Osteoblast (primary cell): ENCODE measurements at regions not wholly inside any gene's neighbourhood (a gene's known extent, or its start where the extent isn't known, plus 50 kb on each side); places are given as distances from the start of the nearest gene placed in this dataset.

Experiments
- DNase-seq: peaks from one replicate; pipeline ENCODE4 v3.0.0; 2011; ENCODE audit warnings: low spot score, mixed read lengths; ENCODE audit not compliant: insufficient read length; ENCODE audit errors: missing footprints
- H2AFZ ChIP-seq: 2 replicates; pipeline ENCODE4 v1.6.0; 2011; ENCODE audit warnings: mild to moderate bottlenecking, low read length
- H3K27ac ChIP-seq: 2 replicates; pipeline ENCODE4 v1.5.1; 2011; ENCODE audit warnings: mild to moderate bottlenecking, low read depth, low read length, moderate library complexity
- H3K27me3 ChIP-seq: 2 replicates; pipeline ENCODE4 v1.6.0; 2012; ENCODE audit warnings: mild to moderate bottlenecking, control low read depth, inconsistent platforms, low read length, moderate library complexity; ENCODE audit not compliant: insufficient read depth
- H3K36me3 ChIP-seq: 2 replicates; pipeline ENCODE4 v1.5.1; 2011; ENCODE audit warnings: mild to moderate bottlenecking, low read length, control low read depth, moderate library complexity; ENCODE audit not compliant: insufficient read depth
- H3K4me1 ChIP-seq: 2 replicates; pipeline ENCODE4 v1.5.1; 2011; ENCODE audit warnings: mild to moderate bottlenecking, low read length, control low read depth, moderate library complexity; ENCODE audit not compliant: insufficient read depth
- H3K4me2 ChIP-seq: 2 replicates; pipeline ENCODE4 v1.6.0; 2011; ENCODE audit warnings: mild to moderate bottlenecking, low read length; ENCODE audit not compliant: insufficient read depth
- H3K4me3 ChIP-seq: fragments of 200-600 bp; sonication (generic); 3 replicates; pipeline ENCODE4 v1.5.1; 2012; ENCODE audit warnings: mild to moderate bottlenecking, low read length, inconsistent platforms; ENCODE audit not compliant: insufficient read depth
- H3K79me2 ChIP-seq: 2 replicates; pipeline ENCODE4 v1.6.0; 2012; ENCODE audit warnings: mild to moderate bottlenecking, low read length, control low read depth, inconsistent platforms; ENCODE audit not compliant: insufficient read depth
- H3K9me3 ChIP-seq: 2 replicates; pipeline ENCODE4 v1.5.1; 2011; ENCODE audit warnings: low read depth, low read length, control low read depth
- H4K20me1 ChIP-seq: 2 replicates; pipeline ENCODE4 v1.6.0; 2012; ENCODE audit warnings: mild to moderate bottlenecking, low read length, control low read depth; ENCODE audit not compliant: insufficient read depth
- TF ChIP-seq, protein P1 (sequence below): IDR thresholded peaks from 2 replicates; pipeline ENCODE4 v1.5.1; 2011; ENCODE audit warnings: mild to moderate bottlenecking, low read depth, low read length, moderate library complexity; ENCODE audit errors: extremely low read depth

DNA sequence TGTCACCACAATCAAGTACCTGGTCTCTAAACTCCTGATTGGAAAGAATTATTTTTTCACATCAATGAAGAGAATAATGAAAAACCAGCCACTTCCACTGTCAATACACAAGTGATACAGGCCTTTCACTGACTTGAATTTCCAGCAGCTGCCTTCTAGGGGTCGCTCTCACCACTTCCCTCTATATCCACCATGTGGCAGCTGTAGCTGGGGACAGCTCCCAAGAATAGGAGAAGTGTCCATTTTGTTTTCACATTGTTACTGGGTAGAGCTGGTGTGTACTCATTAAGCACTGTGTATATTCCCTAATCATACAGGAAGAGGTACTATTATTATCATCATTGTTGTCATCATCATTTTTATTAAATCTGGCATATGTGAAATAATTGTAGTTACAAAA is 438.4 kb upstream of the SPTLC3 start:
- H3K36me3 ChIP-seq, result no peaks in the 10 kb centered on the region
- no peaks in the 10 kb centered on the region for H3K9me3 ChIP-seq
- H2AFZ ChIP-seq, result no peak overlapping the region
- no peak overlapping the region for H3K4me2 ChIP-seq
- H3K4me3 ChIP-seq, result no peak overlapping the region
- H3K27me3 ChIP-seq, result no peaks in the 10 kb centered on the region
- no peaks in the 10 kb centered on the region for H3K79me2 ChIP-seq
- no peaks in the 10 kb centered on the region for H4K20me1 ChIP-seq
- no peaks in the 10 kb centered on the region for H3K4me1 ChIP-seq
- DNase-seq, result peak; percentile 3
- TF ChIP-seq, protein P1, sequence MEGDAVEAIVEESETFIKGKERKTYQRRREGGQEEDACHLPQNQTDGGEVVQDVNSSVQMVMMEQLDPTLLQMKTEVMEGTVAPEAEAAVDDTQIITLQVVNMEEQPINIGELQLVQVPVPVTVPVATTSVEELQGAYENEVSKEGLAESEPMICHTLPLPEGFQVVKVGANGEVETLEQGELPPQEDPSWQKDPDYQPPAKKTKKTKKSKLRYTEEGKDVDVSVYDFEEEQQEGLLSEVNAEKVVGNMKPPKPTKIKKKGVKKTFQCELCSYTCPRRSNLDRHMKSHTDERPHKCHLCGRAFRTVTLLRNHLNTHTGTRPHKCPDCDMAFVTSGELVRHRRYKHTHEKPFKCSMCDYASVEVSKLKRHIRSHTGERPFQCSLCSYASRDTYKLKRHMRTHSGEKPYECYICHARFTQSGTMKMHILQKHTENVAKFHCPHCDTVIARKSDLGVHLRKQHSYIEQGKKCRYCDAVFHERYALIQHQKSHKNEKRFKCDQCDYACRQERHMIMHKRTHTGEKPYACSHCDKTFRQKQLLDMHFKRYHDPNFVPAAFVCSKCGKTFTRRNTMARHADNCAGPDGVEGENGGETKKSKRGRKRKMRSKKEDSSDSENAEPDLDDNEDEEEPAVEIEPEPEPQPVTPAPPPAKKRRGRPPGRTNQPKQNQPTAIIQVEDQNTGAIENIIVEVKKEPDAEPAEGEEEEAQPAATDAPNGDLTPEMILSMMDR, result no peak
- no peak overlapping the region for H3K27ac ChIP-seq

DNA sequence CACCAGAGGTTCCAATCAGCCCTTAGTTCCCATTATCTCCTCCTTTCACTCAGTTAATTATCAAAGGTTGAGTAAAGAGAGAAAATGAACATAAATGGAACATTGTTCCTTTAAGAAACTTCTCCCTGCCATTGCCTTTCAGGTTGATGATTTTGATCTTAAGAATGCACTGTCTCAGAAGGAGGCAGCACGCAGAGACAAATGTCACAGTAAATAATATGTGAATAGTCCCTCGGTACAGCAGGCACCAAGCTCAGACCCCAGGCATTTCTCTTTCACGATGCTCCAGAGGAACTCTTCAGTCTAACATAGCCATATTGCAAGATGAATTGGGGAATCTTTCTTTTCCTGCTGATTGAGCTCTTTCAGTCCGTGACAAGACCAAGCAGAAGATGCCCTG is 435.3 kb upstream of the SPTLC3 start:
- DNase-seq, result no peak
- no peaks in the 10 kb centered on the region for H4K20me1 ChIP-seq
- H3K4me2 ChIP-seq, result no peak overlapping the region
- H3K4me1 ChIP-seq, result no peaks in the 10 kb centered on the region
- TF ChIP-seq, protein P1, result no peak
- no peak overlapping the region for H3K27ac ChIP-seq
- H2AFZ ChIP-seq, result no peak overlapping the region
- no peaks in the 10 kb centered on the region for H3K79me2 ChIP-seq
- no peaks in the 10 kb centered on the region for H3K36me3 ChIP-seq
- no peaks in the 10 kb centered on the region for H3K27me3 ChIP-seq
- H3K4me3 ChIP-seq, result no peak overlapping the region
- H3K9me3 ChIP-seq, result no peaks in the 10 kb centered on the region

DNA sequence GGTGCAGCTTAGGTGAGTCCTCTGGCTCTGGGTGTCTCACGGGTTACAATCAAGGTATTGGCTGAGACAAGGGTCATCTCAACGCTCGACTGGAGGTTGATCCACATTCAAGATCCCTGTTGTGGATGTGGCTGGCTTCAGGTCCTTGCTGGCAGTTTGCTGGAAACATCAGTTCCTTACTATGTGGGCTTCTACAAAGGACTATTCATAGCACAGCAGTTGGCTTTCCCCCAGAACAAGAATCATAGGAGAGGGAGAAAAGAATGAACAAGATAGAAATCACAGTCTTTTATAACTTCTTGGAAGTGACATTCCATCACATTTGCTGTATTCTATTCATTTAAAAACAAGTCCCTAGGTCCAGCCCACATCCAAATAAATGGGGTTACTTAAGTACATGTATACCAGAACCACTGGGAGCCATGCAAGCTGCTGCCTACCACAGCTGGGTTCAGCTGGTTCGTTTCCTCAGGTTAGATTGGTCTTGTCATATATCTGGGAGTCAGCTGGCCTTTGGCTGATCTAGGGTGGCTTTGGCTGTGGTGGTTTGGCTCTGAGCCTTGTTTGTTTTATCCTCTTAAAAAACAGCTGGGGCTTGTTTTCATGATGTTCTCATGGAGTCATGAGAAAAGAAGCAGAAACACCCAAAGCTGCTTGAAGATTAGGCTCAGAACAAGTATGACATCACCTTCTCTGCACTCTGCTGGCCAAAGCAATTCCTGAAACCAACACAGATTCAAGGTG is 433.2 kb upstream of the SPTLC3 start:
- DNase-seq, result no peak
- no peaks in the 10 kb centered on the region for H3K9me3 ChIP-seq

DNA sequence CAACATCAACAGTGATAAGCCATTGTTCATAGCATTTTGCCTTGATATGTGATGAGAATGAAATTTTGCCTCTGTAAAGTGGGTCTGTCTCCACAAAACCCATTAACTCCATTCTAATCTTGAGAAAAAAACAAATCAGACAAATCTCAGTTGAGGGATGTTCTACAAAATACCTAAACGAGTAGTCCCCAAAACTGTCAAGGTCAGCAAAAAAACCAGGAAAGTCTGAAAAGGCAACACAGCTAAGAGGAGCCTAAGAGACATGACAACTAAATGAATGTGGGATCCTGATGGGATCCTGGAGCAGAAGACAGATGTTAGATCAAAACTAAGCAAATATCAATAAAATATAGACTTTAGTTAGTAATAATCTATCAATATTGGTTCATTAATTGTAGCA is 431.6 kb upstream of the SPTLC3 start:
- H3K79me2 ChIP-seq, result no peaks in the 10 kb centered on the region
- no peaks in the 10 kb centered on the region for H3K9me3 ChIP-seq
- H3K27me3 ChIP-seq, result no peaks in the 10 kb centered on the region
- H2AFZ ChIP-seq, result no peak overlapping the region
- no peaks in the 10 kb centered on the region for H3K4me1 ChIP-seq
- no peak overlapping the region for H3K4me3 ChIP-seq
- TF ChIP-seq, protein P1, result no peak
- H3K36me3 ChIP-seq, result no peaks in the 10 kb centered on the region
- H3K27ac ChIP-seq, result no peak overlapping the region
- no peaks in the 10 kb centered on the region for H4K20me1 ChIP-seq
- no peak for DNase-seq
- no peak overlapping the region for H3K4me2 ChIP-seq

More for the DNA sequence above, 433.2 kb upstream of the SPTLC3 start:
- Histone ChIP-seq H3K4me3 (no peak overlapping the region), H3K4me2 (no peak overlapping the region), H3K4me1 (no peaks in the 10 kb centered on the region), H3K79me2 (no peaks in the 10 kb centered on the region), H3K27me3 (no peaks in the 10 kb centered on the region), H3K27ac (no peak overlapping the region), H4K20me1 (no peaks in the 10 kb centered on the region), H3K36me3 (no peaks in the 10 kb centered on the region), H2AFZ (no peak overlapping the region)
- TF ChIP-seq, protein P1, result no peak
